Body of pancreas (tissue), 4 donors: ENCODE measurements at regions not wholly inside any gene's neighbourhood (a gene's known extent, or its start where the extent isn't known, plus 50 kb on each side); places are given as distances from the start of the nearest gene placed in this dataset.

Source experiments
- CTCF ChIP-seq, 7 experiments: fragments of 450-650 bp in 4 of 7; fragments of 200-600 bp in 3 of 7; sonication (generic) in 3 of 7; IDR thresholded peaks; one replicate each; pipeline ENCODE4 v1.5.1; 2016 to 2019; ENCODE audit warnings: antibody characterized with exemption in 7 of 7
- POLR2A ChIP-seq, 3 donors: fragments of 450-650 bp; IDR thresholded peaks; one replicate each; pipeline ENCODE4 v1.6.1; 2016; ENCODE audit warnings: antibody characterized with exemption in 3 of 3, mild to moderate bottlenecking in 2 of 3

- TF ChIP-seq POLR2A (IDR thresholded peaks at IDR 0.05): no peak
- TF ChIP-seq CTCF (IDR thresholded peaks at IDR 0.05): no peak
Observed at GRCh38 chr4:103928370-103928769, 208.6 kb upstream of the TACR3 start.
